ENCODE measurements at regions not wholly inside any gene's neighbourhood (a gene's known extent, or its start where the extent isn't known, plus 50 kb on each side); places are given as distances from the start of the nearest gene placed in this dataset.
"Not testable (repeated sequence)": the region's sequence is repeated elsewhere in the genome, so short reads cannot be mapped to it uniquely, and the experiment has no call there.

DNA sequence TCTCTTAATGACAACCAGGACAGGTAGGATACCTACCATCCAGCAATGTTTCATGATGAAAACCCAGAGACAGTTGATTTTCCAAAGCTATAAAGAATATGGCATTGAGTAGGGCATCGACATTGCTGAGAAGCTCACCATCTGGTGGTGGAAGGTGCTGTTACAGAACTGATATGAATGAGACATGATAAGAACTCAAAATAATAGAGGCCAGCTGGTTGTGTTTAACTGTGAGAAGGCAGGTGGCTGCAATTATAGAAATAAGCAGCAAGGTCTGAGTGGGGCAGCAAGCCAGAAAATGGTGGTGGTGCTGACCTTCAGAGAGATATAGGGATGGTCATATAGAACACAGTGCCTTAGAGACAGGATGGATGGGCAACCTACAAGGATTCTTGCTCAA lies 449.7 kb downstream of the BTG1 start:
- TF ChIP-seq CTCF (conservative IDR thresholded peaks at IDR 0.05; ENCODE audit: low read depth, low read length), result peak; percentile 14
- H3K4me3 ChIP-seq (ENCODE audit: low read depth, low read length), result no peak overlapping the region
- DNase-seq (ENCODE audit: low read depth), result peak; percentile 5

DNA sequence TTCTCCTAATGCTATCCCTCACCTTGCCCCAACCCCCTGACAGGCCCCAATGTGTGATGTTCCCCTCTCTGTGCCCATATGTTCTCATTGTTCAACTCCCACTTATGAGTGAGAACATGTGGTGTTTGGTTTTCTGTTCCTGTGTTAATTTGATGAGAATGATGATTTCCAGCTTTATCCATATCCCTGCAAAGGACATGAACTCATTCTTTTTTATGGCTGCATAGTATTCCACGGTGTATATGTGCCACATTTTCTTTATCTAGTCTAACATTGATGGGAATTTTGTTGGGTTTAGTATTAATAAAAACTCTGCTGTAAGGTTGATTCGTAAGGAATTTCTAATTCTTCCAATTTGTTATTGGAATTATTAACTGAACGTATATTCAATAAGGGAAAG lies 450.2 kb downstream of the BTG1 start:
- not testable (repeated sequence) for DNase-seq (ENCODE audit: low read depth)

GRCh38 chr12:91690531-91690930 lies 455.1 kb downstream of the BTG1 start:
- no peak for TF ChIP-seq CTCF (conservative IDR thresholded peaks at IDR 0.05; ENCODE audit: low read depth, low read length)
- no peak overlapping the region for H3K4me3 ChIP-seq (ENCODE audit: low read depth, low read length)
- DNase-seq (ENCODE audit: low read depth), result no peak

More for the DNA sequence above, 450.2 kb downstream of the BTG1 start:
- not testable (repeated sequence) for H3K4me3 ChIP-seq (ENCODE audit: low read depth, low read length)

- no peak for TF ChIP-seq CTCF (conservative IDR thresholded peaks at IDR 0.05; ENCODE audit: low read depth, low read length)
- DNase-seq (ENCODE audit: low read depth), result peak; percentile 9
- no peak overlapping the region for H3K4me3 ChIP-seq (ENCODE audit: low read depth, low read length)
These were observed 458.3 kb downstream of the BTG1 start for GRCh38 chr12:91687052-91688017.

GRCh38 chr12:91685917-91686316 lies 459.7 kb downstream of the BTG1 start:
- peak; percentile 38 for DNase-seq (ENCODE audit: low read depth)
- no peak overlapping the region for H3K4me3 ChIP-seq (ENCODE audit: low read depth, low read length)
- TF ChIP-seq CTCF (conservative IDR thresholded peaks at IDR 0.05; ENCODE audit: low read depth, low read length), result no peak

DNA sequence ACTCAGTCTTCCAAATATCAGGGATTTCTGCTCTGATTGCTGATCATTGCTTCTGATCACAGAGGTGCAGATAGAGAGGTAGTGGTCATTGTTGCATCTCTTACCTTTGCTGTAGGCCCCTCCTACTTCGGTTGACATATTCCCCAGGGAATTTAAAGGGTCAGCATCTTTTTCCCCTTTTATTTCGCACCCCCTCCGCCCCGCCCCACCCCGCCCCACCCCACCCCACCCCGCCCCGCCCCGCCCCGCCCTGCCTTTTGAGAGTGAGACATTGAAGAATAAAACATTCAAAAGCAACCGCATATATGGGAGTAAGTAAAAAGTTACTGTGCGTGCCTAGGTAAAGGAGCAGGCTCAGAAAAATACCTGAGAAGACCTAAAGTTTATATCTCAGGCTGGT lies 463.9 kb downstream of the BTG1 start:
- DNase-seq (ENCODE audit: low read depth), result no peak
- H3K4me3 ChIP-seq (ENCODE audit: low read depth, low read length), result no peak overlapping the region
- no peak for TF ChIP-seq CTCF (conservative IDR thresholded peaks at IDR 0.05; ENCODE audit: low read depth, low read length)

DNA sequence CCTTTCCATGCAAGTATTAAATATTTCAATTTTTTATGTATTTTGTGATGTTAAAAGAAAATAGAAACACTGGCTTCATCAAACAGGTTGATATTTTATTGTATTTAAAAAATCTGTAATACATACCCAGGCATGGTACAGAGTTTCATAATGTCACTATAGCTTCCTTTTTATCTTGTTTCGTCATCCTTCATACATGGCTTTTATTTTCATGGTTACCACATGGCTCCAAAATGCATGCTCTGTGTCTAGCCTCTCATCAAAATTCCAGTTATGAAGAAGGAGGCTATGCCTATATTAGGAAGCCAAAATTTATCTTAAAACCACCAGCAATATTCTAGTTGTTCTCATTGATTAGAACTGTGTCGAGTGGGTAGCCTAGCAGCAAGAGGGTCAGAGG lies 464.8 kb downstream of the BTG1 start:
- no peak for DNase-seq (ENCODE audit: low read depth)
- no peak overlapping the region for H3K4me3 ChIP-seq (ENCODE audit: low read depth, low read length)
- TF ChIP-seq CTCF (conservative IDR thresholded peaks at IDR 0.05; ENCODE audit: low read depth, low read length), result no peak

Measured in choroid plexus epithelial cell (primary cell).